Skin of body (tissue), 1 donor: ENCODE measurements at regions not wholly inside any gene's neighbourhood (a gene's known extent, or its start where the extent isn't known, plus 50 kb on each side); places are given as distances from the start of the nearest gene placed in this dataset.
"Not testable (repeated sequence)": the region's sequence is repeated elsewhere in the genome, so short reads cannot be mapped to it uniquely, and the experiment has no call there.

ENCODE experiments used
- DNase-seq: peaks from one replicate; lab custom pipeline; 2025; lab: John Stamatoyannopoulos, UW

GRCh38 chr15:53033709-53034108 is 243.6 kb upstream of the ONECUT1 start:
- DNase-seq, result no peak

GRCh38 chr15:53031469-53031868 is 241.3 kb upstream of the ONECUT1 start:
- no peak for DNase-seq

GRCh38 chr15:53022788-53023187 is 232.7 kb upstream of the ONECUT1 start:
- no peak for DNase-seq

GRCh38 chr15:53013329-53013728 is 223.2 kb upstream of the ONECUT1 start:
- DNase-seq, result no peak

- DNase-seq, result not testable (repeated sequence)
Measured at GRCh38 chr15:53011779-53012178, 221.6 kb upstream of the ONECUT1 start.

- no peak for DNase-seq
Measured at GRCh38 chr15:53009093-53009492, 219.0 kb upstream of the ONECUT1 start.

GRCh38 chr15:53000409-53000808 is 210.3 kb upstream of the ONECUT1 start:
- no peak for DNase-seq

GRCh38 chr15:52997123-52997522 is 207.0 kb upstream of the ONECUT1 start:
- DNase-seq, result no peak

GRCh38 chr15:52994290-52994689 is 204.2 kb upstream of the ONECUT1 start:
- no peak for DNase-seq

- no peak for DNase-seq
Measured at GRCh38 chr15:52984507-52984906, 194.4 kb upstream of the ONECUT1 start.

- no peak for DNase-seq
Measured at GRCh38 chr15:52980446-52980845, 190.3 kb upstream of the ONECUT1 start.

- DNase-seq, result no peak
Measured at GRCh38 chr15:52976516-52977075, 186.5 kb upstream of the ONECUT1 start.

- DNase-seq, result no peak
Measured at GRCh38 chr15:52975941-52976449, 185.9 kb upstream of the ONECUT1 start.

- DNase-seq, result no peak
Measured at GRCh38 chr15:52963865-52964264, 173.7 kb upstream of the ONECUT1 start.

GRCh38 chr15:52960283-52960682 is 170.1 kb upstream of the ONECUT1 start:
- no peak for DNase-seq

GRCh38 chr15:52943746-52944145 is 153.6 kb upstream of the ONECUT1 start:
- DNase-seq, result no peak

GRCh38 chr15:52936489-52936888 is 146.4 kb upstream of the ONECUT1 start:
- DNase-seq, result no peak

GRCh38 chr15:52925130-52925529 is 135.0 kb upstream of the ONECUT1 start:
- no peak for DNase-seq

GRCh38 chr15:52924630-52925029 is 134.5 kb upstream of the ONECUT1 start:
- DNase-seq, result no peak

- no peak for DNase-seq
Measured at GRCh38 chr15:52923626-52924025, 133.5 kb upstream of the ONECUT1 start.

GRCh38 chr15:52922871-52923270 is 132.7 kb upstream of the ONECUT1 start:
- no peak for DNase-seq

GRCh38 chr15:52912172-52912571 is 122.0 kb upstream of the ONECUT1 start:
- no peak for DNase-seq

GRCh38 chr15:52893338-52893737 is 103.2 kb upstream of the ONECUT1 start:
- DNase-seq, result no peak

GRCh38 chr15:52879904-52880303 is 89.8 kb upstream of the ONECUT1 start:
- no peak for DNase-seq
